ENCODE measurements at regions not wholly inside any gene's neighbourhood (a gene's known extent, or its start where the extent isn't known, plus 50 kb on each side); places are given as distances from the start of the nearest gene placed in this dataset.

GRCh38 chr14:71487449-71487848 is 444.8 kb upstream of the RGS6 start:
- no peak for TF ChIP-seq CTCF (IDR thresholded peaks at IDR 0.05)
- no peak for TF ChIP-seq EP300 (IDR thresholded peaks at IDR 0.05; ENCODE audit: low read depth)
- TF ChIP-seq POLR2AphosphoS5 (IDR thresholded peaks at IDR 0.05): no peak
- TF ChIP-seq POLR2A (IDR thresholded peaks at IDR 0.05): no peak

Data from transverse colon (tissue), 4 donors.